GM19395 (cell line): ENCODE measurements at regions not wholly inside any gene's neighbourhood (a gene's known extent, or its start where the extent isn't known, plus 50 kb on each side); places are given as distances from the start of the nearest gene placed in this dataset.

Source experiments
- ATAC-seq: cut with Tn5 transposase; IDR thresholded peaks from one replicate; pipeline ENCODE4 v1.9.1; 2021; ENCODE audit warnings: mild to moderate bottlenecking, moderate library complexity; ENCODE audit not compliant: unreplicated experiment

DNA sequence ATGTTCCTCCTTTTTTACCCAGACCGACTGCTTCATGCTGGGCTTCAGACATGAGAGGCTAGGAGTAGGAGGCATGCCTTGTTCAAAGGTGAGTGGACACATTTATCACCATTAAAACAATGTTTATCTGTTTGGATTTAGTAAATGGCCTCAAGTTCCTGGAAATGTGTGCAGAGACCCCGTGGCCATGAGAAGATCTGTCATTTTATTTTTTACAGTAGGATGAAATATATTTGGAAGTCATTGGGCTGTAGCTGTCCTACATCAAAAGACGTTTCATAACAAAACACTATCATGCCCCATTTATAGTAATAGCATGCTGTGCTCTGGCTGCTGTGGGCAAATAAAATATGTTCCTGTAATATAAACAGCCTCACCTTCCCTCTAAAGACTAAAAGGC, 403.9 kb upstream of the TNP1 start:
- ATAC-seq = no peak

DNA sequence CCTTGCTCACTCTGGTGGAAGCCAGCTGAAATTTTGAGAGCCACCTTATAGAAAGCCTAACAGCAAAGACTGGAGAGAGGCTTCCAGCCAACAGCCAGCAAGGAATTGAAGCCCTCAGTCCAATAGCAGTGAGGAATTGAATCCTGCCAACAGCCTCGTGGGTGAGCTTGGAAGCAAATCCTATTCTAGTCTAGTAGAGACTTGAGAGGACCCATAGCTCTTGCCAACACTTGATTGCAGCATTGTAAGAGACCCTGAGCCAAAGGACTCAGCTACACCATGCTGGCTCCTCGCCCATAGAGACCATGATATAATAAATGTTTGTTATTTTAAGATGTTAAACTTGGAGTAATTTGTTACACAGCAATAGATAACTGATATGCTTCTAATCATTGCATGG, 403.0 kb upstream of the TNP1 start:
- no peak for ATAC-seq

DNA sequence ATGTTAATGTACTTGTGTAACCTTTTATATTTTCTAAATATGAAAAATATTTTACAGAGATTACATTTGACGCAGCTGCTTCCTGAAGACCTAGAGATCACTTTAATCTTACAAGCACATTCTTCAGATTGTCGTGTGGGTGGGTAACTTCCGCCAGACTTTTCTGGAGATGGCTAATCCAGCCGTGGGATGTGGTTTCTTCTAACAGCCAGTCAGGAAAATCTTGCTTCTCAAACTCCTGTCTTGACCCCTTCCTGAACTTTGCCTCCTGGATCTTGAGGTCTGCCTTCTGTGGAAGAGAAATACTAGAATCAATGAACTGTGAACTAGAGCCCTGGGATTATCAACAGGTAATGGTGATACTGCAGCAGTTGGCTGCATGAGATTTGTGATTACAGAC, 401.6 kb upstream of the TNP1 start:
- ATAC-seq = no peak

DNA sequence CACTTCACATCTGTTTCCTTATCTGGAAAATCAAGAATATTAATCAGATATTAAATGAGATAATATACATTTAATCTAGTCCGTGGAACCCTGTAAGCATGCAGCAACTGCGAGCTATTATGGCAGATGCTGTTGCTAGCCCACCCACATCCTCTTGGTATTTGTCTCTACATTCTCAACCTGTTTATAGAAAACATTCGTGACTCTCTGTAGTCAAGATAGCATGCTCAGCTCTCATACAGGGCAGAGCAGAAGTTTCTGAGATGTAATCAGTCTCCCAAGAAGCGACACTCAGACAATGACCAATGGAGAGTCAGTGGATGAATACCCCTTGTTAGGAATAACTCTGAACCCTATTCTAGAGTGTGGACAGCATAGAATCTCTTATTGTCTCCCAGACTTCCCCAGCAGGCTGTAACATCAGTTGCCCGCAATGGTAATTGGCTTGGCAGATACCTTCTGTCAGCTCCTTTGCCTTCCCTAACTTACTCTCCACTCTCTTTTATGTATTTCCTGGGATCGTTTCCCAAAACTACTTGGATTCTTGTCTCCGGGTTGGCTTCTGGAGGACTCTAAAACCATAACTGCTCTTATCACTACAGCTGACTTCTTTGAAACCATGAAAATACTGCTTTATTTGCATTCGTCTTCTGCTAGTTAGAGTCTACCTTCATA, 400.7 kb upstream of the TNP1 start:
- ATAC-seq = no peak

DNA sequence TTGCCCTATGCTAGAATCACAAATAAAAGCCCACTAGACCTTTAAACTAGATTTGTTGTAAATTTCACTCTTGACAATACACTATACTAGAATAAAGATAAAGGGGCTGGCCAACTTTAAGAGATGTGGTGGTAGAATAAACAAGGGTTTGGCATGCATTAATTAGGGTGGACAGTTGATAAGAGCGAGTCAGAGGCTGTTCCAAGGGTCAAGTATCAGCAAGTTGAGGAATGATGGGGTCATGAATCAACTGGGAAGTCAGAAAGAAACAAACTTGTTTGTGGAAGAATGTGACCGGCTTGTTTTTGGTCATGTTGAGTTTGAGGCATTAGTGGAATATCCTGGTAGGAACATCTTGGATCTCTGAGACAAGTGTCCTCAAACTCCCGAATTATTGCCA, 398.3 kb upstream of the TNP1 start:
- no peak for ATAC-seq

DNA sequence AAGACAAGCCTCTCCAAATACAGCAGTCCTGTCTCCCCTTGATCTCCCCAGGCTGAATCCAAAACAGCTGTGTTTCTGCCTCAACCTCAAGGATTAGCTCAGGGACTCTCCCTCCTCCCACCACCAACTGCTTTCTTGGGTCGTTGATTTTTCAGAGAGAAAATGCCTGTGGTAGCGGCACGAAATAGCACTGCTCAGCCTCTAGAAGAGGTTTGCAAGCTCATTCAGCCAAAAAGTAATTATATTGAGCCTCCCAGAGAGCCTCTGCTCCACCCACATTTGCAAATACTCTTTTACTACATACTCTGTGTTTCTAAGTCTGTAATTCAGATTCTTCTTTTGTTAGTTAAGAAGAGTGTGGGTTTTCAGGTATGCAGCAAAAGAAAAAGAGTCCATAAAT, 396.4 kb upstream of the TNP1 start:
- no peak for ATAC-seq

DNA sequence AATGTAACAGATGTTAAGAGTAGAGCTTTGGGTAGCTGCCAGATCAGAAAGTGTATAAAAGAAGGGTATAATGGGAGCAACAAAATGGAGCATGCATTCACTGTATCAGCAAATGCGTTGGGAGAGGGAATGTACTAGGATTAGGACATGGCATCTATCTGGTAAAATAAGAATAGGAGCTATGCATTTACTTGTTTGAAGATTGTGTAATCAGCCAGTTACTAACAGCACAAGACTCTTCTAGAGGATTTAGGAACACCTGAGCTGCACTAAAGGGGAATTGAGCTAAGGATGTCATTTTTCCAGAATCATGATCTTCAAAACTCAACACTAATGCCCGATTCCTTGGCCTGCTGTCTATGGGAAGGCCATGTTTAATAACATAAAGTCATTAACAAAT, 394.2 kb upstream of the TNP1 start:
- ATAC-seq = no peak

DNA sequence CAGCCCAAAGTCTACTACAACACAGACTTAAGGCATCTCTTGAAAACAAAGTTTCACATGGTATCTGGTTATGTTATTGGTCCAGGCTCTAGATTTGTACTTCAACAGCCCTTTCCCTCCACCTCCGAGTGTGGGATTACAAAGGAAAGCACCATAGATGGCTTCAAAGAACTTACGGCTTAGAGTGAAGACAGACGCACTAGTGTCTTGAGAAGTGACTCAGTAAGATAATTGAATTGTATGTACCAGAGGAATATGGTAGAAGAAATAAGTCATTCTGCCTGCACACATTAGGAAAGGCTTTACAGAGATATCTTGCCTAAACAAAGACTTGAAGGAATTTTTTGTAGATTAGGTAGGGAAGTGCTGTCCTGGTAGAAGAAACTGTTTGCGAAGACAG, 392.3 kb upstream of the TNP1 start:
- no peak for ATAC-seq

DNA sequence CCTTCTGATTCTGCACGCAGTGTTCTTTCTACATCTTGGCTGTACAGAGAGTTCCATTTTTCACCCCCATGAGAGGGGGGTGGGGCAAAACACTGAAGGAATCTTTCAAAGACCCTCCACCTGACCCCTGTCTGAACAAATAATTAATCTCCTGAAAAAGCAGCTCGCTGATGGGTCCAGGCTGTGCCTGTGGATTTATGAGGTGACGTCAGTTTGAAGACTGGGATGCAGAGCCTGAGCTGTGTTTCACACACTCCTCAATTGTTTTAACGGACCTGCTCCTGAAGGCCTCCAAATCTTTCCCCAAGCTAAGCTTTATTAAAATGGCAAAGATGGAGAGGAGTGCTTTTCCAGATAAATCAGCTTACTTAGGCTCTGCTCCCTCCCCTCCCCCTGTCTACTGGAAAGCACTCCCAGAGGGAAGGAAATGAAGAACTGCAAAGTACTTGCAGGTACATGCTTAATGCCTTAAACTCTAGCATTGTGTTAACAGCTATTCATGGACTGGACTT, 390.2 kb upstream of the TNP1 start:
- ATAC-seq = no peak

DNA sequence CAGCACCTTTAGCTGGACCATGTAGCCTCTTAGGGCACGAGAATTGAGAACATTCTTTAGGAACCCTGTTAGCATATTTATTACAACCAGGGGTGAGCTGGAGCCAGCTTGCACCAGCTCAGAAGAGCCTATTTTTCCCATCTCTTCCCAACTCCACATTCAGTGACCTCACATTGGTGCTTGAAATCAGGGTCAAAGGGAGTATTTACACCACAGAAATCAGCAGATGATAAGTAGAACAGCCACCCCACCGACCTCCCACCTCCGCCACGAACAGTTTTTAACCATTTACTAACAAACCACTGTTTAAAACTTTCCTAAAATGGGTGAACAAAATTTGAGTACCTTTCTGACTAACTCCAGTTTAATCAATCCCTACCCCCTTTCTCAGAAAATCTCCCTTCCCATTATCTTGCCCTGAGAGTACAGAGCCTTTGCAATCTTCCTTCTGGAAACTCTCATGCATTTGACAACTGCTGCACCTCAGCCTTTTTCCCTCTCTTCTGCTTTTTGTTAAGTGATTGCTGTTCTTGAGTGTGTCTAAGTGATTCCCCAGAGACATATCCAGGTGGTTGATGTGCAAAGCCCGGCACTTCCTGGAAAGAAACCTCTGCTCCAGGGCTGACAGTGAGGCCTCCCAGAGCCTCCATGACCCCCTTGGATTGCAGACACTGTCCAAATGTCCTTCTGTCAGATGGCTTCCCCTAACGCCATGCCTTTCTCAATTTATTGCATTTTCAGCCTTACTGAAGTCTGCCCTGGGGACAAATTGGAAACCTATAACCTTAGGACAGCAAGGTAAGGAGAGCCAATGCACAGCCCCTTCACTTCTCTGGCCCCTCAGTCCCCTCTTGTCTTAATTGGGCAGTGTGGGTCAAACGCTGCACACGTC, 389.5 kb upstream of the TNP1 start:
- no peak for ATAC-seq

DNA sequence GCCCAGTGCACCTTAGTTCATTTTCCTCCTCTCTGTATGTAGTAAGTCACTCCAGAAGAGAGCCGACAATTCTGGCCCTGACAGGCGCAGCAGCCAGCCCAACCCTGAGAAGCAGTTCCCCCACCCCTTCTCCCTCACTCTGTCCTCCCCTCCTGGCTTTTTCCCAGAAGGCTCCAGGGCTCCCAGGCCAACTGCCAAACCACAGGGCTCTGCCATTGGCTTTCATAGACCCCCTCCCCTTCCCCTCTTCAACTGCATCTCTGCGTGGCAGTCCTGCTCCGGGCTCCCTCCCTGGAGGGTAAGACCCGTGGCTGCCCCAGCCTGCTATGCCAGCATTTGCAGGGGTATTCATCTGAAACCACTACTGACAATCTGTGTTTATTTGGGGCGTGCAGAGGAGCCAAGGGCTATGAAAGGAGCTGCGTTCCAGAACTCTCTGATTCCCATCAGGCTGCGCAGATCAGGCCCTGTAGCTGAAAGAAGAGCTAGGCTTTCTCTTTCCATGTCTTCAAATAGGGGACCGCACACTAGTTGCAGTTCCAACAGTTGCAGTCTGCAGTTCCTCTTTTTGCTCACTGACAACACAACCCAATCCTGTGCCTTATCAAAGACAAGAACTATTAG, 388.6 kb upstream of the TNP1 start:
- ATAC-seq = peak; percentile 96

DNA sequence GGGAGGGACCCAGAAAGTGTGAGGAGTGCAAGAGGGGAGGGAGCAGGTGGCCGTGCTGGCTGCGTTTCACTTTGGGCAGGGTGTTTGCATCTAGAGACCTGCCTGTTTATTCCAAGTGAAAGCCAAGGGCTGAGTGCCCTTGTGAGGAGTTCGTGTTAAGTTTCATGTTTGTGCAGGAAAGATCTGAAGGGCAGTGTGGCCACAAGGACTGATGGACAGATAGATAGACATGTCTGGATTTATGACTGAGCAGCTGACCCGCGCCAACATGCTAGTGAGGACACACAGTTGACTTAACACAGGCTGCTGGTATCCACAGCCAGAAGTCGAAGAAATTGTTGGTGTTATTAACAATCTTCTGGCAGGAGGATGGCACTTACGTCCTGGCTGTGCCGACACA, 387.6 kb upstream of the TNP1 start:
- ATAC-seq = no peak

DNA sequence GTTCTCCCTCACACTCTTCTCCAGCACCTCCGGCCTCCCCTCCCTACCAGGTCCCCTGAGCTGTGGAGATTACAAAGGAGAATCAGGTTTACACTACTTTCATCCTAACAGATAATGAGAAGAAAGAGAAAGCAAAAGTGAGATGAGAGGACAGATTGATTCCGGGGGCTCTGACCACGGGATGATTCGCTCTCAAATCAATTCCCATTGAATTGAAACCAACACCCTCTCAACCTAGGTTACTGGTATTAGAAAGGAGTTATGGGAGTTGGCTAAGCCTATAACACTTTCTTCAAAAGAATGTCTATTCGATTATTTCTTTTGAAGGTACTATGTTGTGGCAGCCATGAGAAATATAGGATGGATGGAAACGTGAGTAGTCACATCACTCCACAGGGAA, 386.2 kb upstream of the TNP1 start:
- no peak for ATAC-seq

DNA sequence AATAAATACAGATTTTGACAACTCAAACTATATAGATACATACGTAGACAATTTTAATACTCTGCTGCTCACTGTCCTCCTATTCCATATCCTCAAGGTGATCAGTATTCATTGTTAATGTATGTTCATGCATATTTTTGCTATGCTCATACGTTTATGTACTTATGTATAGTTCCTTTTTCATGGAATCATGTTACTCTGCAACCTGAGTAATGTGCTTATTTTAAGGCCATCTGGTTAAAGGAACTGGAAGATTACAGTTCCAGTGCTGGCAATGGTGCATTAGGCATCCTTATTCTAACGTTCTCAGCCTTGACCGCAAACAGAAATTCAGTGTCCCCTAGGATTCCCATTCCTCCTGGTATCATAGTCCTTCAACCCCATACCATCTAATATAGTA, 385.0 kb upstream of the TNP1 start:
- no peak for ATAC-seq

DNA sequence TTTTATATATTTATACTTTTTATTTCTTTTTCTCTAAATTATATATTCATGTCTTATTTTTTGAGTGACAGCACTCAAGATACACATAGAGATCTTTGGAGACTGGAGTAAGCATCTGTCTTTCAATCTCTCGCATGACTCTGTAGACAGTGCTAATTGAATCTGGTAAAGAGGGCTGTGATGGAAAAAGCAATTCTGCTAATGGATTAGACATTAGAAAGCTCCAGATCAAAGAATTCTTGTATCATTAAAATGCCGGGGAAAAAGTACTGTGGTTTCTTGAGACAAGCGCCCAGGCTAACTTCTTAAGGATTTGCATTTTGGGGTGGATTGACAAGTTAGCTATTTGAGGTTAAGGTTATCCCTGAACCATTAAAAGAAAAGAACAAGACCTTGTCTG, 383.1 kb upstream of the TNP1 start:
- no peak for ATAC-seq

DNA sequence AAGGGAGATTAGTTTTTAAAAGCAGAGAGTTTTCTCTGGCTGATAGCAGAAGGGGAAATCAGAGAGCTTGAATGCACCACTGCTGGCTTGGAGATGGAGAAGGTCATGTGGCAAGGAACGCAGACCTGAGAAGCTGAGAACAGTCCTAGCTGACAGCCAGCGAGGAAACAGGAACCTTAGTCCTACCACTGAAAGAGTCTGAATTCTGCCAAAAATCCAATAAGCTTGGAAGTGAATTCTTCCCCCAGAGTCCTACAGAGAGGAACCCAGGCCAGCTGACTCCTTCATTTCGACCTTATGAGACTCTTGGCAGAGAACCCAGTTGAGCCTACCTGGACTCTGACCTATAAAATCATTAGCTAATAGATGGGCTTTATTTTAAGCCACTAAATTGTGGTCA, 371.9 kb upstream of the TNP1 start:
- ATAC-seq = no peak

DNA sequence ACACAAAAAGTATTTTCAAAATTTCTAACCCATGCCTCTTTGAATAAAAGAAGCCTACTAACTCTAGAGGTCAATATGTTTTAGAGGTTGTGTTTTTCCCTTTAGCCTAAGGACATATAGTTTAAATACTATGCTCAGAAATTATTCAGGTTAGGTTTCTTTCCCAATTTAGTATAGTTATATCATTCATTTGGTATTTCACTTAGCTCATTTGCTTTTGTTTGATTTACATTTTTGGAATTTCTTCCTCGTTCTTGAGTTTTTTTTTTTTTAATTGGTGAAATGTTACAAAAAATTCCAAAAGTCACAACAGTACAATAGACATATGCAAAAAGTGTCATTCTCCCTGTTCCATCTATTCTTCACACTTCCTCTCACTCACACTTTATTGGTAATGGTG, 371.3 kb upstream of the TNP1 start:
- ATAC-seq = no peak

DNA sequence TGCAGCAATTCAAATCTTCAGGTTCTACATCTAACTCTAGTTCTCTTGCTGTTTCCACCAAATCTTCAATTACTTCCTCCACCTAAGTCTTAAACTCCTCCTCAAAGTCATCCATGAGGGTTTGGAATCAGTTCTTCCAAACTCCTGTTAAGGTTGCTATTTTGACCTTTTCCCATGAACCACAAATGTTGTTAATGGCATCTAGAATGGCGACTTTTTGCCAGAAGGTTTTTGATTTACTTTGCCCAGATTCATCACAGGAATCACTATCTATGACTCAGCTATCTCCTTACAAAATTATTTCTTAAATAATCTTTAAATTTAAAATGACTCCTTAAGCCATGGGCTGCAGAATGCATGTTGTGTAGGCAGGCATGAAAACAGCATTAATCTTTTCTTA, 368.9 kb upstream of the TNP1 start:
- ATAC-seq = no peak

DNA sequence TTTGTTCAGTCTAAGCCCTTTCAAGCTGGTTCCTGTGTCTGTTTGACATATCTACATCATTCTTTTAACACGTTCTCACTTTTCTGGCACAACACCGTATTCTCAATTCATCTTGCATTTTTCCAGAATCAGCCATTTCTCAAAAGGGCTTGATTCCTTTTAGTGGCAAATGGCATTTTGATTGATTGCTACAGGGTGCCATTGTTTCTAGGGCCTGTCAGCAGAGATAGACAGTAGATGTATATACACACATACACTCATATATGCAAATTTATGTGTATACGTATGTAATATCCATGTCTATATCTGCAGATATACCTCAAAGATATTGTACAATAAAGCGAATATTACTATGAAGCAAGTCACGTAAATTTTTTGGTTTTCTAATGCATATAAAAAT, 367.9 kb upstream of the TNP1 start:
- ATAC-seq = no peak

DNA sequence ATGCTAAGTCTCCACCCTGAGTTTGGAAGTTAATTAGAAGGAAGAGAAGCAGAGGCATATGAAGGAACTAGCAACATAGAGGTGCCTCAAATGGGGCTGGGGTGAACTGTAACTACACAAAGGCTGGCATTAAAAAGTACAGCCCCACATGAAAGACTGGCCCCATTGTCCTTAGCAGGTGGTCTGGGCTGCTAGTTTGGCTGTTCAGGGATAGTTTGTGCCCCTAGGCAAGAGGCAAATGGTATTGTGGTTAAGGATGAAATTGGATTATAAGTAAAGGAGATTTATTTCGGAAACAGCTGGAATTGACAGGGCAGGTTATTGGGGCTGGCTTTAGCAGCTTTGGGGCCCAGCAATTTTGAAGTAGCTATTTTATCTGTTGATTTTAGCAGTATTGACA, 365.7 kb upstream of the TNP1 start:
- no peak for ATAC-seq

DNA sequence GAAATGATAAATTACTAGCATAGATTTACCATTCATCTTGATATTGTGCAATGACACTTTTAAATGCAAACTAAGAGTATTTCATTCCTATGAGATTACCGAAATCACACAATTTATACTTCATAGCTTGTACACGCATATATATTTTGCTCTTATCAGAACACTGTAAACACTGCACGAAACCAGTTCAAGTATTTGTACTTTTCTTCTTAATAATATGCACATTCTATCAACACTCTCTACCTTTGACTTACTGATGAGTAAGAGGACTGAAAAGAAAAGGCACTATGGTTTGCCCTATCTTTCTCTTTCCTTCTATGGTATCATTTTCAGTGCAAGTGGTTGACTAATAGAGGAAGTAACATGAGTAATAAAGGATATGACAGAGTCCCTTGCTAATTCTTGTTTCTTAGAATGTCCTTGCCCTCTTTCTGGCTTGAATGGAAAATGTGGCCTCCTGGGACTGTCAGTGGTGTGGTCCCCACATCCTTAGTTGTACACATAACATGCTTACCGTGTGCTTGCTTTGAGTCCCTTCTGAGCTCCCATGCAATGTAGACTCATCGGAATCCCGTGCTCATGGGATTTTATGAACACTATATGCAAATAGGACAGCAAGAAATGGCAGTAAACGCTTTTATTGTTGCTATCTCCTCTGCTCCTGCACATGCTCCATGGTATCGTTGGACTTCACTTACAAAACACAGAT, 363.5 kb upstream of the TNP1 start:
- ATAC-seq = peak; percentile 81
